VCaP (cell line): ENCODE measurements at regions not wholly inside any gene's neighbourhood (a gene's known extent, or its start where the extent isn't known, plus 50 kb on each side); places are given as distances from the start of the nearest gene placed in this dataset.

Experiments
- H3K27ac ChIP-seq: fragments of 450-650 bp; 2 replicates; pipeline ENCODE4 v1.5.1; 2017
- TF ChIP-seq, protein P1 (sequence below): fragments of 450-650 bp; conservative IDR thresholded peaks from 2 replicates; pipeline ENCODE4 v1.5.1; 2017; ENCODE audit warnings: mild to moderate bottlenecking, moderate library complexity

DNA sequence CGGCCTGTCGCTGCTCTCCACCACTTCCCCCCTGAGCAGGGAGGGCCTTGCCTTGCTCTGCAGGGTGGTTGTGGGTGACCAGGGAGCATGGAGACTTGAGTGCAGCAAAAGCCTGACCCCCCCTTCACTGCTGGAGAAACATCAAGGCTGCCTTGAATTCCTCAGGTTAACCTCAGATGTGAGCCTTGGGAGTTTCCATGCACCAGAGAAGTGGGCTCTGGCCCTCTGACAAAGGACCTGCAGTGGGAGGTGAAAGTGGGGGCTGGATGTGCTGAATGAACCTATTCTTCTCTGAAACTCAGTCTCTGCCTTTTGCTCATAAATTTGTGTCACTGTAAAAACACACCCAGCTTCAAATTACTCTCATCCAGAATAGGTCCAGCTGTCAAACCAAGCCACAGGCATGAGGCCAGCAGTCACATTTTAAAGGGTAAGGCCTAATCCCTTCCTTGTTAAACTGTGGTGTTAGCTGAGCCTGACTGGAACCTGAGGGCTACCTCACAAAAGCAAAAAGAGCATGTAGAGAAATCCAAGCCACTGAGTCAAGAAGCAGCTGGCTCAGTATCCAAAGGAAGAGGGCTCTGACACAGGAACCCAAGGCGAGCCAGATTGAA lies 356.8 kb downstream of the CCSER2 start:
- TF ChIP-seq, protein P1, sequence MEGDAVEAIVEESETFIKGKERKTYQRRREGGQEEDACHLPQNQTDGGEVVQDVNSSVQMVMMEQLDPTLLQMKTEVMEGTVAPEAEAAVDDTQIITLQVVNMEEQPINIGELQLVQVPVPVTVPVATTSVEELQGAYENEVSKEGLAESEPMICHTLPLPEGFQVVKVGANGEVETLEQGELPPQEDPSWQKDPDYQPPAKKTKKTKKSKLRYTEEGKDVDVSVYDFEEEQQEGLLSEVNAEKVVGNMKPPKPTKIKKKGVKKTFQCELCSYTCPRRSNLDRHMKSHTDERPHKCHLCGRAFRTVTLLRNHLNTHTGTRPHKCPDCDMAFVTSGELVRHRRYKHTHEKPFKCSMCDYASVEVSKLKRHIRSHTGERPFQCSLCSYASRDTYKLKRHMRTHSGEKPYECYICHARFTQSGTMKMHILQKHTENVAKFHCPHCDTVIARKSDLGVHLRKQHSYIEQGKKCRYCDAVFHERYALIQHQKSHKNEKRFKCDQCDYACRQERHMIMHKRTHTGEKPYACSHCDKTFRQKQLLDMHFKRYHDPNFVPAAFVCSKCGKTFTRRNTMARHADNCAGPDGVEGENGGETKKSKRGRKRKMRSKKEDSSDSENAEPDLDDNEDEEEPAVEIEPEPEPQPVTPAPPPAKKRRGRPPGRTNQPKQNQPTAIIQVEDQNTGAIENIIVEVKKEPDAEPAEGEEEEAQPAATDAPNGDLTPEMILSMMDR: no peak

DNA sequence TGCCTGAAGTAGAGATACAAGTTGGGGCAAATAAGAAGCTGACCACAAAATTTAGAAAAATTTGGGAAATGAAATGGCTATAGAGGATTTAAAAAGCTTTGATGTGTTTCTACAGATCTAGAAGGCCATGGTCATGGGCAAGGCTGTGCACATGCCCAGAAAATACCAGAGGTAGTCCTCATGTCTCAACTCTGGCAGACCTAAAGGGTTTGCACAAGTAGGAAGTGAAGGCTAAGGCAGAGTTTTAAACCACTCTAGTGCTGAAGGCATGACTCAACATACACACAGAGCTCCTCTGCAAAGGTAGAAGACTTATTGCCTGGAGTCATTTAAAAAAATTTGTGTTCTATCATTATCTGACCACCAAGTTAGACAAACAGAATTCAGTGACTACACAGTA lies 364.6 kb downstream of the CCSER2 start:
- no peak overlapping the region for H3K27ac ChIP-seq
- TF ChIP-seq, protein P1: no peak

More for the DNA sequence above, 356.8 kb downstream of the CCSER2 start:
- H3K27ac ChIP-seq: no peak overlapping the region

DNA sequence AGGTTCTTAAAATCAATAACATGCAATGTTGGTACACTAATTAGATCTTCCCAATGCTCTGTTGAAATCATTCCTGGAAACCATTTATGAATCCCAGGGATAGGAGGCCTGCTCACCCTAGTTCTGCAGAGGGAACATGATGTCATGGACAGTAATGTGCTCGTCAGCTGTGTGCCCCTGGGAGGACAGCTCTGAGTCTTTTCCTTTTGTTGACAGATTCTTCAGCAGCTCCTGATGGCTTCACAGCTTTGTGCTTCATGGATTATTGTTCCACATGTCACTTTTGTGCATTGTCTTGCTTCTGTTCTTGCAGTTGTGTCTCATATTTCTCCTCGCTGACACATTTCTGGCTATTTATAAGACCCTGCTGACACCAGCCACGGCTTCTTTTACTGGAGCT lies 367.5 kb downstream of the CCSER2 start:
- TF ChIP-seq, protein P1: no peak
- H3K27ac ChIP-seq: no peak overlapping the region

DNA sequence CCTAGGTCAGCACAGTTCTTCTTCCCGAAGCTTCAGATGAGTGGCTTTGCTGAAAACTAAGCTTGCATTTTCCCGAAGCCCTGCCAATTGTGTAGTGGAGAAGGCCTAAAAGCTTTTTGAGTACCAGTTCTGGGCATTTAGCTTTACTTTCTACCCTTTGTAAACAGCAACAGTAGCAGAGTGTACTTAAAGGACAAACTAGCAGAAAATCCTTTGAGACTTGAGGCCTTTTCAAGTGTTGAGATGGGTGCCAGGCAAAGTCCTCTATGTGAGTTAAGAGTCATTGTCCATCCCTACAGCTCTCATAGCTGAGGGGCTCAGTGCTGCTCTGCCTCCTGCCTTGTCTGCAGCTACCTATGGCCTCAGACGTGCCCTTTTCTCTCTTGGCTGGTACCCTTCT lies 368.2 kb downstream of the CCSER2 start:
- TF ChIP-seq, protein P1: no peak
- no peak overlapping the region for H3K27ac ChIP-seq

DNA sequence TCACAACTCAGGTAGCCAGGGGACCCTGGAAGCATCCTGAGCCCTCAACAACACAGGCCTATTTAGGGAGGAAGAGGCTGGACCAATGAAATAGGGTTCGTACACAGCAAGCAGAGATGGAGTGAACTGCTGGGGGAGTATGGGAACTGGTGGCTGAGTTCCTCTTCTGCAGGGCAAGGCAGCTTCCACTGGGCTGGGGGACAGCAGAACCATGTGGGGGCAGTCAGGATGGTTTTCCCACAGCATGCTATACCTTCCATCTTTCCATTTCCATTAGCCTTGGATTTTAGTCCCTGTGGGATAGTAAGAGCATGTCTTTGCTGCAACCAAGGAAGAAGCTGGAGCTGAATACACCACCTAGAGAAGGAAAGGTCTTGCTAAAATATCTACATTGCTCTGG lies 370.6 kb downstream of the CCSER2 start:
- TF ChIP-seq, protein P1: no peak
- H3K27ac ChIP-seq: no peak overlapping the region

DNA sequence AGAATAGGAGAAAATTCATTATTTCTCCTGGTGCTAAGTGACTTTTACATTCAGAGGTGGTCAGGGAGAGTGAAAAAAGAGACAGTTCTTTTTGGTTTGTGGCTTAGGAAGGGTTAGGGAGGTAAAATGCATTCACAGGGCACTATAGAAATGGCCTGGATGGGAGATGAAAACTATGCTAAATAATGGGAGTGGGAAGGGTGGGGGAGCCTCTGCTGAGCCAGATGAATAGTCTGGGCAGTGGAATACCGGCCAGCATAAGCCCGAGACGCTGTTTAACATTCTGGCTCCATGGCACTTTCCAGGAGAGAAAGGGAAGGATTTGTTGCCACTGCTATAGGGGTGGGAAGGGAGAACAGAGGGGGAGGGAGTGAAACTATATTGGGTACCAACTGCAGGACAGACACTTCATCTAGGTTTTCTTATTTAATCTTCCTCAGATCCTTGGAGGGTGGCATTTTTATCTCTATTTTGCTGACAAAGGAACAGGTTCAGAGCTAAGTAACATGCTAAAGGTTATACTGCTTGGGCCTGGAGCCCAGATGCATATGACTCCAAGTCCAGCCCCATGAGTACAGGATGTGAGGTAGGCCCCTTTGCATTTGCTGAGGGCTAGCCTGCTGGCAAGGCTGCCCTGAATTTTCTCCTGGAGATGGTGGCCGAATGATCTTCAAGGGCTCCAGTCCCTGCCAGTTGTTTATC lies 372.4 kb downstream of the CCSER2 start:
- no peak overlapping the region for H3K27ac ChIP-seq
- TF ChIP-seq, protein P1: no peak

DNA sequence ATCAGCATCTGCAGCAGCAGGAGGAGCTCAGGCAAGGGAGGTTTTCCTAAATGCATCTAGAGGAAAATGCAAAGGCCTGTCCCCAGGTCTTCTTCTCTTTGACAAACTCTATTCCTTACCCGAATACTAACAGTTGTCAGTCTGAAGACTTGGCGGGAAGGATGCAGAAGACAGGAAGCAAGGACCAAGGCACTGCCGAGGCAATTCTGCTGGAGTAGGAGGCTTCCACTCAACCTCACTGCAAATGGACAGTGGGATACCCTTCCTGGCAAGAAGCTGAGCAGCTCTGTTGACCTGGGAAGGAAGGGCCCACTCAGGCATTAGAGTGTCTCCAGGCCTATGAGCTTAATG lies 373.0 kb downstream of the CCSER2 start:
- TF ChIP-seq, protein P1: no peak

More for the DNA sequence above, 373.0 kb downstream of the CCSER2 start:
- no peak overlapping the region for H3K27ac ChIP-seq
